ENCODE measurements at regions not wholly inside any gene's neighbourhood (a gene's known extent, or its start where the extent isn't known, plus 50 kb on each side); places are given as distances from the start of the nearest gene placed in this dataset.

GRCh38 chr1:213651077-213651476 is 336.7 kb upstream of the PROX1 start:
- Histone ChIP-seq H3K27ac (no peak overlapping the region), H3K4me3 (no peak overlapping the region), H3K36me3 (no peaks in the 10 kb centered on the region), H3K9me3 (no peaks in the 10 kb centered on the region), H3K27me3 (no peaks in the 10 kb centered on the region), H3K4me1 (peaks cover 0 to 4% (median 1%) of the 10 kb centered on the region in 4 donors)
- in situ Hi-C loops (cut with MboI; ENCODE audit: low pct_ligation_motif_present in 1 of 4, low pct_unique_long_range_greater_than_20kb in 1 of 4, low sequenced_read_pairs in 3 of 4) = no loop called here
- DNase-seq = no peak
- WGBS, 2 donors (ENCODE audit: low coverage in 1 of 2) = 65 to 94% methylated on average over 2 to 4 of the region's 4 CpGs
- intact Hi-C loops (cut with DNase I; ENCODE audit: low total_unique reads) = no loop called here
- TF ChIP-seq, protein P1, sequence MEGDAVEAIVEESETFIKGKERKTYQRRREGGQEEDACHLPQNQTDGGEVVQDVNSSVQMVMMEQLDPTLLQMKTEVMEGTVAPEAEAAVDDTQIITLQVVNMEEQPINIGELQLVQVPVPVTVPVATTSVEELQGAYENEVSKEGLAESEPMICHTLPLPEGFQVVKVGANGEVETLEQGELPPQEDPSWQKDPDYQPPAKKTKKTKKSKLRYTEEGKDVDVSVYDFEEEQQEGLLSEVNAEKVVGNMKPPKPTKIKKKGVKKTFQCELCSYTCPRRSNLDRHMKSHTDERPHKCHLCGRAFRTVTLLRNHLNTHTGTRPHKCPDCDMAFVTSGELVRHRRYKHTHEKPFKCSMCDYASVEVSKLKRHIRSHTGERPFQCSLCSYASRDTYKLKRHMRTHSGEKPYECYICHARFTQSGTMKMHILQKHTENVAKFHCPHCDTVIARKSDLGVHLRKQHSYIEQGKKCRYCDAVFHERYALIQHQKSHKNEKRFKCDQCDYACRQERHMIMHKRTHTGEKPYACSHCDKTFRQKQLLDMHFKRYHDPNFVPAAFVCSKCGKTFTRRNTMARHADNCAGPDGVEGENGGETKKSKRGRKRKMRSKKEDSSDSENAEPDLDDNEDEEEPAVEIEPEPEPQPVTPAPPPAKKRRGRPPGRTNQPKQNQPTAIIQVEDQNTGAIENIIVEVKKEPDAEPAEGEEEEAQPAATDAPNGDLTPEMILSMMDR (IDR thresholded peaks at IDR 0.05) = no peak
- TF ChIP-seq POLR2A (IDR thresholded peaks at IDR 0.05) (no peak), POLR2AphosphoS5 (IDR thresholded peaks at IDR 0.05) (no peak), EP300 (IDR thresholded peaks at IDR 0.05; ENCODE audit: low read depth) (no peak)

GRCh38 chr1:213652109-213652508 is 335.7 kb upstream of the PROX1 start:
- intact Hi-C loops (cut with DNase I; ENCODE audit: low total_unique reads) = no loop called here
- 69 to 81% methylated on average over 4 of the region's 4 CpGs for WGBS, 2 donors (ENCODE audit: low coverage in 1 of 2)

GRCh38 chr1:213656039-213656438 is 331.7 kb upstream of the PROX1 start:
- Histone ChIP-seq H3K4me3 (no peak overlapping the region), H3K9me3 (no peaks in the 10 kb centered on the region), H3K27me3 (no peaks in the 10 kb centered on the region), H3K36me3 (no peaks in the 10 kb centered on the region), H3K27ac (peak overlapping the region; percentile 20 to 74 (median 52)), H3K4me1 (peaks cover 6 to 34% (median 24%) of the 10 kb centered on the region in 4 donors)
- in situ Hi-C loops (cut with MboI; ENCODE audit: low pct_ligation_motif_present in 1 of 4, low pct_unique_long_range_greater_than_20kb in 1 of 4, low sequenced_read_pairs in 3 of 4) (no loop called here), intact Hi-C loops (cut with DNase I; ENCODE audit: low total_unique reads) (no loop called here)
- 60 to 65% methylated on average over 3 of the region's 3 CpGs for WGBS, 2 donors (ENCODE audit: low coverage in 1 of 2)
- DNase-seq = no peak
- TF ChIP-seq POLR2AphosphoS5 (IDR thresholded peaks at IDR 0.05) = no peak

More at GRCh38 chr1:213652109-213652508, 335.7 kb upstream of the PROX1 start:
- no peaks in the 10 kb centered on the region for H3K36me3 ChIP-seq
- H3K27ac ChIP-seq = no peak overlapping the region
- no peak for TF ChIP-seq POLR2AphosphoS5 (IDR thresholded peaks at IDR 0.05)
- TF ChIP-seq, protein P1 (IDR thresholded peaks at IDR 0.05) = no peak
- no peak for TF ChIP-seq POLR2A (IDR thresholded peaks at IDR 0.05)
- TF ChIP-seq EP300 (IDR thresholded peaks at IDR 0.05; ENCODE audit: low read depth) = no peak
- peaks cover 0 to 13% (median 8%) of the 10 kb centered on the region in 4 donors for H3K4me1 ChIP-seq
- in situ Hi-C loops (cut with MboI; ENCODE audit: low pct_ligation_motif_present in 1 of 4, low pct_unique_long_range_greater_than_20kb in 1 of 4, low sequenced_read_pairs in 3 of 4) = no loop called here
- DNase-seq = no peak
- H3K4me3 ChIP-seq = no peak overlapping the region
- H3K27me3 ChIP-seq = no peaks in the 10 kb centered on the region
- H3K9me3 ChIP-seq = no peaks in the 10 kb centered on the region

- TF ChIP-seq POLR2A (IDR thresholded peaks at IDR 0.05) (no peak), POLR2AphosphoS5 (IDR thresholded peaks at IDR 0.05) (no peak), EP300 (IDR thresholded peaks at IDR 0.05; ENCODE audit: low read depth) (no peak)
- TF ChIP-seq, protein P1 (IDR thresholded peaks at IDR 0.05) = no peak
- Histone ChIP-seq H3K36me3 (no peaks in the 10 kb centered on the region), H3K27ac (peak overlapping the region; percentile 20 to 74 (median 52)), H3K4me1 (peaks cover 6 to 34% (median 24%) of the 10 kb centered on the region in 4 donors), H3K27me3 (no peaks in the 10 kb centered on the region), H3K9me3 (no peaks in the 10 kb centered on the region), H3K4me3 (no peak overlapping the region)
- intact Hi-C loops (cut with DNase I; ENCODE audit: low total_unique reads) (no loop called here), in situ Hi-C loops (cut with MboI; ENCODE audit: low pct_ligation_motif_present in 1 of 4, low pct_unique_long_range_greater_than_20kb in 1 of 4, low sequenced_read_pairs in 3 of 4) (no loop called here)
- WGBS, 2 donors (ENCODE audit: low coverage in 1 of 2) = 36 to 38% methylated on average over 3 of the region's 3 CpGs
- DNase-seq = no peak
Measured at GRCh38 chr1:213656503-213656902, 331.3 kb upstream of the PROX1 start.

DNA sequence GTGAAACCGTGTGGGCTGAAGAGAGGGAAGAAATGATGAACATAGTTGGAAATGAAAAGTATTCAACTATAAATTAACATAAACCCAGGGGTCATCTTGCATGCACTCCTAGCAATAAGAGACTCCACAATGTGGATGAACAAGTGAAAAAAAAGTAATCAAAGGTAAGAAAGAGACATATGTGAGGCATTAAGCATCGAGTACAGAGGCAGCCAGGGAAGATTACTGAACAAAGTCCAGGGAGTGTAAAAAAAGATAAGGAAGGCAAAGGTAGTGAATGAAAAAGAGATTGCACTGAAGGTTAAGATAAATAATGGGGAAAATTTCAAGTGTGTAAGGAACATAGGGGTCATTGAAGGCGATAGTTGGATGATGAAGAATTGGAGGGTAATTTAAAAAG is 330.8 kb upstream of the PROX1 start:
- H3K4me3 ChIP-seq = no peak overlapping the region
- H3K36me3 ChIP-seq = no peaks in the 10 kb centered on the region
- in situ Hi-C loops (cut with MboI; ENCODE audit: low pct_ligation_motif_present in 1 of 4, low pct_unique_long_range_greater_than_20kb in 1 of 4, low sequenced_read_pairs in 3 of 4) = no loop called here
- peak overlapping the region; percentile 20 to 74 (median 52) for H3K27ac ChIP-seq
- H3K9me3 ChIP-seq = no peaks in the 10 kb centered on the region
- H3K4me1 ChIP-seq = peaks cover 6 to 34% (median 24%) of the 10 kb centered on the region in 4 donors
- WGBS, 2 donors (ENCODE audit: low coverage in 1 of 2) = 41 to 60% methylated on average over 3 of the region's 3 CpGs
- H3K27me3 ChIP-seq = no peaks in the 10 kb centered on the region
- intact Hi-C loops (cut with DNase I; ENCODE audit: low total_unique reads) = no loop called here
- no peak for TF ChIP-seq EP300 (IDR thresholded peaks at IDR 0.05; ENCODE audit: low read depth)
- peak in 1 of 3 donors; percentile 22 for TF ChIP-seq POLR2AphosphoS5 (IDR thresholded peaks at IDR 0.05)
- no peak for DNase-seq
